B cell (primary cell): ENCODE measurements at regions not wholly inside any gene's neighbourhood (a gene's known extent, or its start where the extent isn't known, plus 50 kb on each side); places are given as distances from the start of the nearest gene placed in this dataset.

Experiments
- EZH2 ChIP-seq: IDR thresholded peaks from 2 replicates; pipeline ENCODE4 v1.6.1; 2012; ENCODE audit warnings: borderline replicate concordance, low read depth, mild to moderate bottlenecking, moderate library complexity, low read length; ENCODE audit not compliant: insufficient read depth, poor library complexity, severe bottlenecking
- TF ChIP-seq, protein P1 (sequence below): fragments of 200-600 bp; IDR thresholded peaks from one replicate; pipeline ENCODE4 v1.8.0; 2022; ENCODE audit warnings: antibody characterized with exemption, mild to moderate bottlenecking

DNA sequence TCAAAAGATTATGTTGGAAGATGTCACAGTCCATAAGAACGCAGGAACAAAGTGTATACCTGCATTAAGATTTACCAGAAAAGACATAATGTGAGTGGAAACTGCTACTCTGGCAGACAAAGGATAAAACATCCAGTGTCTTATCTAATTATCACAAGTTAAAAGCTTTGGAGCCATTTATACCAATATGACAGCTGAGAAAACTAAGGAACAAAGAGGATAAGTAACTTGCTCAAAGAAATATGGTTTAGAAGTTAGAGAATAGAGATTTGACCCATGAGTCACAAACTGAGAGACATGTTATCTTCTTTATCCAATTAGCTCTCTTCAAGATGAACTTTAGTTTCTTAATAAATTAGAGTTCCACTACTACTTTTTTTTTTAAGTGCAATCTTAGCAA, 1473.7 kb downstream of the OTOL1 start:
- TF ChIP-seq, protein P1, sequence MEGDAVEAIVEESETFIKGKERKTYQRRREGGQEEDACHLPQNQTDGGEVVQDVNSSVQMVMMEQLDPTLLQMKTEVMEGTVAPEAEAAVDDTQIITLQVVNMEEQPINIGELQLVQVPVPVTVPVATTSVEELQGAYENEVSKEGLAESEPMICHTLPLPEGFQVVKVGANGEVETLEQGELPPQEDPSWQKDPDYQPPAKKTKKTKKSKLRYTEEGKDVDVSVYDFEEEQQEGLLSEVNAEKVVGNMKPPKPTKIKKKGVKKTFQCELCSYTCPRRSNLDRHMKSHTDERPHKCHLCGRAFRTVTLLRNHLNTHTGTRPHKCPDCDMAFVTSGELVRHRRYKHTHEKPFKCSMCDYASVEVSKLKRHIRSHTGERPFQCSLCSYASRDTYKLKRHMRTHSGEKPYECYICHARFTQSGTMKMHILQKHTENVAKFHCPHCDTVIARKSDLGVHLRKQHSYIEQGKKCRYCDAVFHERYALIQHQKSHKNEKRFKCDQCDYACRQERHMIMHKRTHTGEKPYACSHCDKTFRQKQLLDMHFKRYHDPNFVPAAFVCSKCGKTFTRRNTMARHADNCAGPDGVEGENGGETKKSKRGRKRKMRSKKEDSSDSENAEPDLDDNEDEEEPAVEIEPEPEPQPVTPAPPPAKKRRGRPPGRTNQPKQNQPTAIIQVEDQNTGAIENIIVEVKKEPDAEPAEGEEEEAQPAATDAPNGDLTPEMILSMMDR = no peak
- TF ChIP-seq EZH2 = no peak
